Vagina (tissue), 2 donors: ENCODE measurements at regions not wholly inside any gene's neighbourhood (a gene's known extent, or its start where the extent isn't known, plus 50 kb on each side); places are given as distances from the start of the nearest gene placed in this dataset.

ENCODE experiments used
- CTCF ChIP-seq, 3 experiments: fragments of 450-650 bp in 2 of 3; fragments of 200-600 bp in 1 of 3; sonication (generic) in 1 of 3; IDR thresholded peaks; one replicate each; pipeline ENCODE4 v1.5.1; 2017 to 2019; ENCODE audit warnings: antibody characterized with exemption in 3 of 3, mild to moderate bottlenecking in 2 of 3, moderate library complexity in 2 of 3
- POLR2A ChIP-seq, 2 donors: fragments of 450-650 bp; IDR thresholded peaks; one replicate each; pipeline ENCODE4 v1.6.1; 2017; ENCODE audit warnings: antibody characterized with exemption in 2 of 2, mild to moderate bottlenecking in 2 of 2, moderate library complexity in 2 of 2
- POLR2AphosphoS5 ChIP-seq, 2 donors: sonication (generic); formaldehyde crosslinking; IDR thresholded peaks; one replicate each; pipeline ENCODE4 v1.9.0; 2017; ENCODE audit warnings: antibody characterized with exemption in 2 of 2, mild to moderate bottlenecking in 2 of 2, low read depth in 1 of 2; ENCODE audit not compliant: insufficient read depth in 1 of 2

DNA sequence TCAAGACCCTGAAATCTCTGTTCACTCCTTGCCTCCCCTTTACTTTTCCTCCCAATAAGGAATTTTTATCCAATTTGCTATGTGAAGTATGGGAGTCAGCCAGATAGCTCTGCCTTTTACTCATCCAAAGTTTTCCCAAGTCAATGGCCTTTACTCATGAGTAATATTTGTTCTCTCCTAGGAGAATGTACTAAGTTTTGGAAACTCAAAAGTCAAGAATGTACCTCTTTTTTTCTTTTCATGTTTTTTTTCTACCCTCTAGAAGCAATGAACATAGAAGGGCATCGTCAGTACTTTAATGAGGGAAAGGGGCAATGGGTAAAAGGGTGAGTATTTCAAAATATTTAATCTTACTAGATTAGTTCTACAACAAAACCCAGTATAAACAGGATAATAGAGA is 140.2 kb upstream of the SGCD start:
- TF ChIP-seq CTCF (IDR thresholded peaks at IDR 0.05), result no peak
- no peak for TF ChIP-seq POLR2A (IDR thresholded peaks at IDR 0.05)
- no peak for TF ChIP-seq POLR2AphosphoS5 (IDR thresholded peaks at IDR 0.05; ENCODE audit: insufficient read depth in 1 of 2, low read depth in 1 of 2)
